SU-DHL-6 (cell line): ENCODE measurements at regions not wholly inside any gene's neighbourhood (a gene's known extent, or its start where the extent isn't known, plus 50 kb on each side); places are given as distances from the start of the nearest gene placed in this dataset.

Experiments
- CTCF ChIP-seq: fragments of 200-600 bp; sonication (generic); IDR thresholded peaks from one replicate; pipeline ENCODE4 v1.5.1; 2017; ENCODE audit warnings: antibody characterized with exemption, mild to moderate bottlenecking, low read length, moderate library complexity; ENCODE audit not compliant: insufficient read depth, poor library complexity, severe bottlenecking
- EZH2phosphoT487 ChIP-seq: fragments of 200-600 bp; sonication (generic), shearing (Covaris generic); conservative IDR thresholded peaks from 2 replicates; pipeline ENCODE4 v1.6.1; 2018; ENCODE audit warnings: mild to moderate bottlenecking, antibody characterized with exemption, low read length, moderate library complexity, mixed read lengths

- TF ChIP-seq CTCF (no peak), EZH2phosphoT487 (no peak)
Measured at GRCh38 chr13:105311094-105311493, 1224.4 kb downstream of the EFNB2 start.
